ENCODE measurements at regions not wholly inside any gene's neighbourhood (a gene's known extent, or its start where the extent isn't known, plus 50 kb on each side); places are given as distances from the start of the nearest gene placed in this dataset.

DNA sequence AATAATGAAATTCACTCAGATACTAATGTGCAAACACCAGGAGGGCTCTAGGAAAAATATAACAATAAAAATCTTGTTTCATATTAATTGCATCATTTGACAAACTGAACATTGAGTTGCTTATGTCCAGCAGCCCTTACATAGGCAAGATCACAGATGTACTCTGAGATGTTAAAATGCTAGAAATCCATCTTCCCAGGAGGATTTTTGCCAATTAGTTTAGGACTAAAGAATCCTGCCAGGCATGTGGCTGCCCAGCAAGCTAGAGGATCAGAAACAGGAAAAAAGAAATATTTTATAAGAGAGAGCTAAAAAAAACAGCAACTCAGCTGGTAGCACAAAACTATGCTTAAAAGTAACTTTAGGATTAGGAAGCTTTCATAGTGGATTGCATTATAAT lies 407.8 kb downstream of the NXPH1 start (continued):
- TF ChIP-seq, protein P1, sequence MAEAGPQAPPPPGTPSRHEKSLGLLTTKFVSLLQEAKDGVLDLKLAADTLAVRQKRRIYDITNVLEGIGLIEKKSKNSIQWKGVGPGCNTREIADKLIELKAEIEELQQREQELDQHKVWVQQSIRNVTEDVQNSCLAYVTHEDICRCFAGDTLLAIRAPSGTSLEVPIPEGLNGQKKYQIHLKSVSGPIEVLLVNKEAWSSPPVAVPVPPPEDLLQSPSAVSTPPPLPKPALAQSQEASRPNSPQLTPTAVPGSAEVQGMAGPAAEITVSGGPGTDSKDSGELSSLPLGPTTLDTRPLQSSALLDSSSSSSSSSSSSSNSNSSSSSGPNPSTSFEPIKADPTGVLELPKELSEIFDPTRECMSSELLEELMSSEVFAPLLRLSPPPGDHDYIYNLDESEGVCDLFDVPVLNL (CRISPR knock-in tag; IDR thresholded peaks at IDR 0.05; ENCODE audit: borderline replicate concordance, low read depth) = no peak
- TF ChIP-seq MXD4 (CRISPR knock-in tag; IDR thresholded peaks at IDR 0.05; ENCODE audit: borderline replicate concordance) (no peak), NR2C2 (CRISPR knock-in tag; IDR thresholded peaks at IDR 0.05) (no peak), GRHL2 (CRISPR knock-in tag; IDR thresholded peaks at IDR 0.05; ENCODE audit: insufficient replicate concordance, severe bottlenecking) (no peak), ZNF263 (CRISPR knock-in tag; IDR thresholded peaks at IDR 0.05; ENCODE audit: low read depth) (no peak), RORB (CRISPR knock-in tag; IDR thresholded peaks at IDR 0.05) (no peak), FOXP1 (CRISPR knock-in tag; IDR thresholded peaks at IDR 0.05; ENCODE audit: borderline replicate concordance) (no peak)
- TF ChIP-seq, protein P2, sequence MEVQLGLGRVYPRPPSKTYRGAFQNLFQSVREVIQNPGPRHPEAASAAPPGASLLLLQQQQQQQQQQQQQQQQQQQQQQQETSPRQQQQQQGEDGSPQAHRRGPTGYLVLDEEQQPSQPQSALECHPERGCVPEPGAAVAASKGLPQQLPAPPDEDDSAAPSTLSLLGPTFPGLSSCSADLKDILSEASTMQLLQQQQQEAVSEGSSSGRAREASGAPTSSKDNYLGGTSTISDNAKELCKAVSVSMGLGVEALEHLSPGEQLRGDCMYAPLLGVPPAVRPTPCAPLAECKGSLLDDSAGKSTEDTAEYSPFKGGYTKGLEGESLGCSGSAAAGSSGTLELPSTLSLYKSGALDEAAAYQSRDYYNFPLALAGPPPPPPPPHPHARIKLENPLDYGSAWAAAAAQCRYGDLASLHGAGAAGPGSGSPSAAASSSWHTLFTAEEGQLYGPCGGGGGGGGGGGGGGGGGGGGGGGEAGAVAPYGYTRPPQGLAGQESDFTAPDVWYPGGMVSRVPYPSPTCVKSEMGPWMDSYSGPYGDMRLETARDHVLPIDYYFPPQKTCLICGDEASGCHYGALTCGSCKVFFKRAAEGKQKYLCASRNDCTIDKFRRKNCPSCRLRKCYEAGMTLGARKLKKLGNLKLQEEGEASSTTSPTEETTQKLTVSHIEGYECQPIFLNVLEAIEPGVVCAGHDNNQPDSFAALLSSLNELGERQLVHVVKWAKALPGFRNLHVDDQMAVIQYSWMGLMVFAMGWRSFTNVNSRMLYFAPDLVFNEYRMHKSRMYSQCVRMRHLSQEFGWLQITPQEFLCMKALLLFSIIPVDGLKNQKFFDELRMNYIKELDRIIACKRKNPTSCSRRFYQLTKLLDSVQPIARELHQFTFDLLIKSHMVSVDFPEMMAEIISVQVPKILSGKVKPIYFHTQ (CRISPR knock-in tag; IDR thresholded peaks at IDR 0.05) = no peak

DNA sequence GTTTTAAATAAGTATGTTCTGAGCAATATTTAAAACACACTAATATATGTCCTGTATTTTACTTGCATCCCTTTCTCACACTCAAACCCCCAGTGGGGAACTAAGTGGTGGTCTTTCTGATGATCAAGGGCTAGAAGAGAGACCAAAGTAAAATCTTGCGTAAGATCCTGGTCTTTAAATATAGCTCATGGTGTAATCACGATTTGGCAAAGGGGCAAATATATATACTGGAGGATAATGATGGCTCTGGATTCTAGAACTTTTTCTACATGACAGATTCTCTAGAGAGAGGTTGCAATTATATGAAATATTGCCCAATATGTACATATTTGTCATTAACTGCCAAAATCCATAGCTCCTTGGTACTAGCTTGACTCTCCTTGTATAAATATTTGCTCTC lies 438.3 kb downstream of the NXPH1 start:
- Mint-ChIP-seq H3K4me3 (no peak overlapping the region), H3K27me3 (ENCODE audit: low read depth) (no peaks in the 10 kb centered on the region), H3K4me1 (no peaks in the 10 kb centered on the region), H3K36me3 (no peaks in the 10 kb centered on the region; the same call in 1 of the 2 replicates), H3K9me3 (no peaks in the 10 kb centered on the region), H3K27ac (no peak overlapping the region)
- TF ChIP-seq HMGA2 (CRISPR knock-in tag; IDR thresholded peaks at IDR 0.05) = no peak
- no peak for TF ChIP-seq ZBTB21 (CRISPR knock-in tag; IDR thresholded peaks at IDR 0.05; ENCODE audit: borderline replicate concordance)
- TF ChIP-seq JAZF1 (CRISPR knock-in tag; IDR thresholded peaks at IDR 0.05) = no peak
- TF ChIP-seq ELF4 (CRISPR knock-in tag; IDR thresholded peaks at IDR 0.05; ENCODE audit: low read depth) = no peak
- no peak for TF ChIP-seq SMAD3 (CRISPR knock-in tag; IDR thresholded peaks at IDR 0.05; ENCODE audit: borderline replicate concordance)
- TF ChIP-seq, protein P3, sequence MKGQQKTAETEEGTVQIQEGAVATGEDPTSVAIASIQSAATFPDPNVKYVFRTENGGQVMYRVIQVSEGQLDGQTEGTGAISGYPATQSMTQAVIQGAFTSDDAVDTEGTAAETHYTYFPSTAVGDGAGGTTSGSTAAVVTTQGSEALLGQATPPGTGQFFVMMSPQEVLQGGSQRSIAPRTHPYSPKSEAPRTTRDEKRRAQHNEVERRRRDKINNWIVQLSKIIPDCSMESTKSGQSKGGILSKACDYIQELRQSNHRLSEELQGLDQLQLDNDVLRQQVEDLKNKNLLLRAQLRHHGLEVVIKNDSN (CRISPR knock-in tag; IDR thresholded peaks at IDR 0.05) = no peak
- TF ChIP-seq, protein P4, sequence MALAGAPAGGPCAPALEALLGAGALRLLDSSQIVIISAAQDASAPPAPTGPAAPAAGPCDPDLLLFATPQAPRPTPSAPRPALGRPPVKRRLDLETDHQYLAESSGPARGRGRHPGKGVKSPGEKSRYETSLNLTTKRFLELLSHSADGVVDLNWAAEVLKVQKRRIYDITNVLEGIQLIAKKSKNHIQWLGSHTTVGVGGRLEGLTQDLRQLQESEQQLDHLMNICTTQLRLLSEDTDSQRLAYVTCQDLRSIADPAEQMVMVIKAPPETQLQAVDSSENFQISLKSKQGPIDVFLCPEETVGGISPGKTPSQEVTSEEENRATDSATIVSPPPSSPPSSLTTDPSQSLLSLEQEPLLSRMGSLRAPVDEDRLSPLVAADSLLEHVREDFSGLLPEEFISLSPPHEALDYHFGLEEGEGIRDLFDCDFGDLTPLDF (CRISPR knock-in tag; IDR thresholded peaks at IDR 0.05) = no peak
- TF ChIP-seq IRF2 (CRISPR knock-in tag; IDR thresholded peaks at IDR 0.05; ENCODE audit: borderline replicate concordance, low read depth) = no peak
- TF ChIP-seq NFYB (CRISPR knock-in tag; conservative IDR thresholded peaks at IDR 0.05; ENCODE audit: low read depth) = no peak
- TF ChIP-seq, protein P5, sequence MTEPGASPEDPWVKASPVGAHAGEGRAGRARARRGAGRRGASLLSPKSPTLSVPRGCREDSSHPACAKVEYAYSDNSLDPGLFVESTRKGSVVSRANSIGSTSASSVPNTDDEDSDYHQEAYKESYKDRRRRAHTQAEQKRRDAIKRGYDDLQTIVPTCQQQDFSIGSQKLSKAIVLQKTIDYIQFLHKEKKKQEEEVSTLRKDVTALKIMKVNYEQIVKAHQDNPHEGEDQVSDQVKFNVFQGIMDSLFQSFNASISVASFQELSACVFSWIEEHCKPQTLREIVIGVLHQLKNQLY (CRISPR knock-in tag; IDR thresholded peaks at IDR 0.05) = no peak
- TF ChIP-seq MYBL2 (CRISPR knock-in tag; IDR thresholded peaks at IDR 0.05) = no peak
- TF ChIP-seq TEAD4 (CRISPR knock-in tag; IDR thresholded peaks at IDR 0.05) = no peak
- TF ChIP-seq GABPB1 (CRISPR knock-in tag; IDR thresholded peaks at IDR 0.05) = no peak
- TF ChIP-seq, protein P6, sequence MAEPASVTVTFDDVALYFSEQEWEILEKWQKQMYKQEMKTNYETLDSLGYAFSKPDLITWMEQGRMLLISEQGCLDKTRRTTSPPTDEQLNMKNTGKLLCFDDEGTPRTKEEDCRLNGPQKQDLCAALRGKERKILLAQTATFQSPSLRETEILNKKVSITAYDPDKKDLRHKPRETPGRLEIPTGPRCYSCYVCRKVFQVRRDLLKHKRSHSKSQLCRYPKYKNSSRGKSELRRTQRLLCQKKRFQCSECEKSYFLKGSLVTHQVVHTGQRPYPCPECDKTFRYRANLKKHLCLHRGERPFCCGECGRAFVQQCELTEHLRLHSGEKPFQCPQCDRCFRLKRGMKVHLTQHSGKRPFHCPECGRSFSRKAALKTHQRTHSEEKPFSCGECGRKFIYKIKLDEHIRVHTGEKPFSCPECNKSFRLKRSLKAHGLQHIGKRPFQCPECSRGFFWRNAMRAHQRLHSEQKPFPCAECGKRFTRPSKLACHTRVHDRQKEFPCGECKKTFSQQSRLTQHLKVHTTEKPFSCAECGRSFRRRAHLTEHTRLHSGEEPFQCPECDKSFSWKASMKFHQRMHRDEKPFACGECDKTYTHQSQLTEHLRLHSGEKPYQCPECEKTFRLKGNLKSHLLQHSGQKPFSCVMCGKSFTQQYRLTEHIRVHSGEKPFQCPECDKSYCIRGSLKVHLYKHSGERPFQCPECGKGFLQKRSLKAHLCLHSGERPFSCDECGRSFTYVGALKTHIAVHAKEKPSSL (CRISPR knock-in tag; conservative IDR thresholded peaks at IDR 0.05) = no peak
- TF ChIP-seq, protein P7, sequence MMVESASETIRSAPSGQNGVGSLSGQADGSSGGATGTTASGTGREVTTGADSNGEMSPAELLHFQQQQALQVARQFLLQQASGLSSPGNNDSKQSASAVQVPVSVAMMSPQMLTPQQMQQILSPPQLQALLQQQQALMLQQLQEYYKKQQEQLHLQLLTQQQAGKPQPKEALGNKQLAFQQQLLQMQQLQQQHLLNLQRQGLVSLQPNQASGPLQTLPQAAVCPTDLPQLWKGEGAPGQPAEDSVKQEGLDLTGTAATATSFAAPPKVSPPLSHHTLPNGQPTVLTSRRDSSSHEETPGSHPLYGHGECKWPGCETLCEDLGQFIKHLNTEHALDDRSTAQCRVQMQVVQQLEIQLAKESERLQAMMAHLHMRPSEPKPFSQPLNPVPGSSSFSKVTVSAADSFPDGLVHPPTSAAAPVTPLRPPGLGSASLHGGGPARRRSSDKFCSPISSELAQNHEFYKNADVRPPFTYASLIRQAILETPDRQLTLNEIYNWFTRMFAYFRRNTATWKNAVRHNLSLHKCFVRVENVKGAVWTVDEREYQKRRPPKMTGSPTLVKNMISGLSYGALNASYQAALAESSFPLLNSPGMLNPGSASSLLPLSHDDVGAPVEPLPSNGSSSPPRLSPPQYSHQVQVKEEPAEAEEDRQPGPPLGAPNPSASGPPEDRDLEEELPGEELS (CRISPR knock-in tag; IDR thresholded peaks at IDR 0.05) = no peak
- no peak for TF ChIP-seq CBFB (CRISPR knock-in tag; IDR thresholded peaks at IDR 0.05; ENCODE audit: low read depth)
- TF ChIP-seq TP53 (CRISPR knock-in tag; IDR thresholded peaks at IDR 0.05) = no peak
- TF ChIP-seq CREB1 (CRISPR knock-in tag; IDR thresholded peaks at IDR 0.05) = no peak
- ATAC-seq (no peak), DNase-seq (ENCODE audit: low spot score) (no peak)
- ChIA-PET POLR2A (no interaction called here), CTCF (no interaction called here)

Measured in WTC11 (cell line).